KBM-7 (cell line): ENCODE measurements at regions not wholly inside any gene's neighbourhood (a gene's known extent, or its start where the extent isn't known, plus 50 kb on each side); places are given as distances from the start of the nearest gene placed in this dataset.
"Not testable (repeated sequence)": the region's sequence is repeated elsewhere in the genome, so short reads cannot be mapped to it uniquely, and the experiment has no call there.

Experiments
- DNase-seq: peaks from one replicate; pipeline ENCODE4 v3.0.0-alpha.2; 2015
- in situ Hi-C: fragments of 300-500 bp; cut with MboI; formaldehyde crosslinking; loops from 2 replicates; pipeline ENCODE4 v1.14.3; 2020; ENCODE audit warnings: low sequenced_read_pairs, low pct_unique_long_range_greater_than_20kb, mixed read lengths

GRCh38 chr10:5268743-5269142, 72.1 kb downstream of the AKR1C4 start:
- in situ Hi-C loops, result no loop called here
- no peak for DNase-seq

GRCh38 chr10:5269791-5270190, 73.2 kb downstream of the AKR1C4 start:
- no peak for DNase-seq
- in situ Hi-C loops, result no loop called here

GRCh38 chr10:5271526-5271925, 74.9 kb downstream of the AKR1C4 start:
- DNase-seq, result no peak
- in situ Hi-C loops, result no loop called here

- DNase-seq, result no peak
- in situ Hi-C loops, result no loop called here
These were observed 75.6 kb downstream of the AKR1C4 start for GRCh38 chr10:5272065-5272803.

GRCh38 chr10:5274795-5275194, 78.2 kb downstream of the AKR1C4 start:
- in situ Hi-C loops, result no loop called here
- DNase-seq, result no peak

GRCh38 chr10:5281356-5281755, 83.4 kb upstream of the UCN3 start:
- in situ Hi-C loops, result no loop called here

GRCh38 chr10:5282137-5282536, 82.6 kb upstream of the UCN3 start:
- in situ Hi-C loops, result no loop called here

More at GRCh38 chr10:5281356-5281755, 83.4 kb upstream of the UCN3 start:
- no peak for DNase-seq

GRCh38 chr10:5283305-5284158, 81.2 kb upstream of the UCN3 start:
- peak; percentile 81 for DNase-seq
- in situ Hi-C loops, result no loop called here

More at GRCh38 chr10:5282137-5282536, 82.6 kb upstream of the UCN3 start:
- DNase-seq, result no peak

- in situ Hi-C loops, result no loop called here
These were observed 80.3 kb upstream of the UCN3 start for GRCh38 chr10:5284311-5285057.

GRCh38 chr10:5285186-5285585, 79.6 kb upstream of the UCN3 start:
- in situ Hi-C loops, result no loop called here
- DNase-seq, result no peak

More at GRCh38 chr10:5284311-5285057, 80.3 kb upstream of the UCN3 start:
- DNase-seq, result peak; percentile 84

GRCh38 chr10:5288359-5288758, 76.4 kb upstream of the UCN3 start:
- no peak for DNase-seq
- in situ Hi-C loops, result no loop called here

GRCh38 chr10:5289228-5289627, 75.5 kb upstream of the UCN3 start:
- DNase-seq, in situ Hi-C loops: not testable (repeated sequence)

- in situ Hi-C loops, result no loop called here
- DNase-seq, result peak; percentile 92
These were observed 73.1 kb upstream of the UCN3 start for GRCh38 chr10:5291501-5292195.

GRCh38 chr10:5292196-5292735, 72.5 kb upstream of the UCN3 start:
- DNase-seq, result peak; percentile 77
- in situ Hi-C loops, result no loop called here

- in situ Hi-C loops, DNase-seq: not testable (repeated sequence)
These were observed 71.8 kb upstream of the UCN3 start for GRCh38 chr10:5292970-5293369.

- in situ Hi-C loops, result no loop called here
- peak; percentile 89 for DNase-seq
These were observed 70.8 kb upstream of the UCN3 start for GRCh38 chr10:5293691-5294550.

- in situ Hi-C loops, result no loop called here
- peak; percentile 24 for DNase-seq
These were observed 67.3 kb upstream of the UCN3 start for GRCh38 chr10:5297466-5297865.

- DNase-seq, result no peak
- in situ Hi-C loops, result no loop called here
These were observed 66.8 kb upstream of the UCN3 start for GRCh38 chr10:5297996-5298395.
